Liver (tissue), 3 donors: ENCODE measurements at regions not wholly inside any gene's neighbourhood (a gene's known extent, or its start where the extent isn't known, plus 50 kb on each side); places are given as distances from the start of the nearest gene placed in this dataset.

Source experiments
- ATF3 ChIP-seq: IDR thresholded peaks from 2 replicates; pipeline ENCODE4 v1.6.1; 2016; ENCODE audit warnings: antibody characterized with exemption
- CTCF ChIP-seq: fragments of 150-350 bp; IDR thresholded peaks from 2 replicates; pipeline ENCODE4 v1.5.1; 2017; ENCODE audit warnings: improper control_type of control experiment, low read depth, low read length; ENCODE audit not compliant: missing input control
- HNF4G ChIP-seq: IDR thresholded peaks from 2 replicates; pipeline ENCODE4 v1.6.1; 2016; ENCODE audit warnings: antibody characterized with exemption
- MAX ChIP-seq: IDR thresholded peaks from 2 replicates; pipeline ENCODE4 v1.6.1; 2016; ENCODE audit warnings: antibody characterized with exemption
- SP1 ChIP-seq: IDR thresholded peaks from 2 replicates; pipeline ENCODE4 v1.6.1; 2018; ENCODE audit warnings: antibody characterized with exemption, mild to moderate bottlenecking
- YY1 ChIP-seq: IDR thresholded peaks from 2 replicates; pipeline ENCODE4 v1.6.1; 2016; ENCODE audit warnings: antibody characterized with exemption, mild to moderate bottlenecking
- donor health status: healthy.
- donor health status: healthy.

- TF ChIP-seq YY1 (no peak), MAX (no peak), CTCF (no peak), ATF3 (no peak), SP1 (no peak), HNF4G (no peak)
Observed at GRCh38 chr15:95563634-95564033, 766.9 kb upstream of the NR2F2 start.
